ENCODE measurements at regions not wholly inside any gene's neighbourhood (a gene's known extent, or its start where the extent isn't known, plus 50 kb on each side); places are given as distances from the start of the nearest gene placed in this dataset.

DNA sequence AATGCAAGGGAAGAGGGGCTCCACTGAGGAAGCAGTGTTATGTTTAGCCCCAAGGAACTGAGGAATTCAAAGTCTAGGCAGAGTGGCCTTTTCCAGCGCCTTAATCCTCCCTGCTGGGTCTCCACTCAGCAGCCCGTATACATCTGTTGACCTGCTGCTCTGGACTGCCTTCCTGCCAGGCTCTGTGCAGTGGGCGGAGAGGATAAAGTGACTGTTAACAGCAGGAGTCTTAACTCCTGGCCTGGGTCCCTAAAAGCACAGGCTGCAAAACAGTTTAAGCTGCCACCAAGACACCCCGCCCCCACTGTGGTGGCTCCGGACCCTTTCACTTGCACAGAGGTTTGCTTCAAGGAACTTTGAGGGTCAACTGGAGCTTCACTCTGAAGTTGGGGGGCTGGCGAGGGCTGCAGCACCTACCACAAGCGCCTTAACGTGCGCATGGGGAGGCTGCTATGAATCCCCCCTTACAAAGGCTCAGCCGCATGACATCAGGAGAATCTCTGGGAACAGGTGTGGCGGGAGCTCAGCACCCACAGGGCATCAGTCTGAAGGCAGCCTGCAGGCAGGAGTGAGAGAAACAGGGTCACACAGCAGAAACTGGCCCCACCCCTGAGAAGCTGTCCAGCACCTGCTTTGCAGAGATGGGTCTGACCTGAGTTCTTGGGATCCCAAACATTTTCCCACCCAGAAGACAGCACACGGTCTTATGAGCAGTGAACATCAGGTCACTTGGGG lies 358.2 kb upstream of the GATB start:
- TF ChIP-seq, protein P1, sequence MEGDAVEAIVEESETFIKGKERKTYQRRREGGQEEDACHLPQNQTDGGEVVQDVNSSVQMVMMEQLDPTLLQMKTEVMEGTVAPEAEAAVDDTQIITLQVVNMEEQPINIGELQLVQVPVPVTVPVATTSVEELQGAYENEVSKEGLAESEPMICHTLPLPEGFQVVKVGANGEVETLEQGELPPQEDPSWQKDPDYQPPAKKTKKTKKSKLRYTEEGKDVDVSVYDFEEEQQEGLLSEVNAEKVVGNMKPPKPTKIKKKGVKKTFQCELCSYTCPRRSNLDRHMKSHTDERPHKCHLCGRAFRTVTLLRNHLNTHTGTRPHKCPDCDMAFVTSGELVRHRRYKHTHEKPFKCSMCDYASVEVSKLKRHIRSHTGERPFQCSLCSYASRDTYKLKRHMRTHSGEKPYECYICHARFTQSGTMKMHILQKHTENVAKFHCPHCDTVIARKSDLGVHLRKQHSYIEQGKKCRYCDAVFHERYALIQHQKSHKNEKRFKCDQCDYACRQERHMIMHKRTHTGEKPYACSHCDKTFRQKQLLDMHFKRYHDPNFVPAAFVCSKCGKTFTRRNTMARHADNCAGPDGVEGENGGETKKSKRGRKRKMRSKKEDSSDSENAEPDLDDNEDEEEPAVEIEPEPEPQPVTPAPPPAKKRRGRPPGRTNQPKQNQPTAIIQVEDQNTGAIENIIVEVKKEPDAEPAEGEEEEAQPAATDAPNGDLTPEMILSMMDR (conservative IDR thresholded peaks at IDR 0.05; ENCODE audit: low read length) = no peak
- no peak for TF ChIP-seq EZH2phosphoT487 (IDR thresholded peaks at IDR 0.05; ENCODE audit: borderline replicate concordance)

Measured in Loucy (cell line).